GM21528 (cell line): ENCODE measurements at regions not wholly inside any gene's neighbourhood (a gene's known extent, or its start where the extent isn't known, plus 50 kb on each side); places are given as distances from the start of the nearest gene placed in this dataset.

Experiments used
- ATAC-seq: cut with Tn5 transposase; IDR thresholded peaks from one replicate; pipeline ENCODE4 v1.9.1; 2021; ENCODE audit warnings: mild to moderate bottlenecking, moderate library complexity; ENCODE audit not compliant: unreplicated experiment, low FRiP score

- ATAC-seq = no peak
Measured at GRCh38 chr18:74023220-74023619, 124.4 kb downstream of the FBXO15 start.

GRCh38 chr18:74019864-74020263 lies 127.8 kb downstream of the FBXO15 start:
- no peak for ATAC-seq

- ATAC-seq = no peak
Measured at GRCh38 chr18:74013955-74014354, 133.7 kb downstream of the FBXO15 start.

- ATAC-seq = no peak
Measured at GRCh38 chr18:74012954-74013630, 134.5 kb downstream of the FBXO15 start.

- no peak for ATAC-seq
Measured at GRCh38 chr18:74006143-74006542, 141.5 kb downstream of the FBXO15 start.

GRCh38 chr18:74005320-74006109 lies 142.1 kb downstream of the FBXO15 start:
- no peak for ATAC-seq

GRCh38 chr18:73992242-73993022 lies 155.2 kb downstream of the FBXO15 start:
- ATAC-seq = no peak

- no peak for ATAC-seq
Measured at GRCh38 chr18:73991570-73991969, 156.1 kb downstream of the FBXO15 start.

- no peak for ATAC-seq
Measured at GRCh38 chr18:73990258-73990657, 157.4 kb downstream of the FBXO15 start.

- no peak for ATAC-seq
Measured at GRCh38 chr18:73987247-73987980, 160.2 kb downstream of the FBXO15 start.

- ATAC-seq = no peak
Measured at GRCh38 chr18:73986711-73987110, 160.9 kb downstream of the FBXO15 start.

GRCh38 chr18:73985855-73986625 lies 161.6 kb downstream of the FBXO15 start:
- ATAC-seq = no peak

GRCh38 chr18:73983970-73984369 lies 163.7 kb downstream of the FBXO15 start:
- ATAC-seq = no peak

GRCh38 chr18:73983496-73983895 lies 164.1 kb downstream of the FBXO15 start:
- ATAC-seq = no peak

- no peak for ATAC-seq
Measured at GRCh38 chr18:73981796-73982195, 165.8 kb downstream of the FBXO15 start.

GRCh38 chr18:73980289-73980979 lies 167.2 kb downstream of the FBXO15 start:
- ATAC-seq = no peak

- ATAC-seq = no peak
Measured at GRCh38 chr18:73979742-73980141, 167.9 kb downstream of the FBXO15 start.

- no peak for ATAC-seq
Measured at GRCh38 chr18:73976433-73976832, 171.2 kb downstream of the FBXO15 start.

GRCh38 chr18:73975266-73975665 lies 172.4 kb downstream of the FBXO15 start:
- ATAC-seq = no peak
